Breast epithelium (tissue), 3 donors: ENCODE measurements at regions not wholly inside any gene's neighbourhood (a gene's known extent, or its start where the extent isn't known, plus 50 kb on each side); places are given as distances from the start of the nearest gene placed in this dataset.

Experiments used
- CTCF ChIP-seq, 3 donors: fragments of 450-650 bp; IDR thresholded peaks; one replicate each; pipeline ENCODE4 v1.5.1; 2016 to 2017; ENCODE audit warnings: antibody characterized with exemption in 3 of 3, mild to moderate bottlenecking in 3 of 3, moderate library complexity in 3 of 3
- POLR2A ChIP-seq: fragments of 450-650 bp; IDR thresholded peaks from one replicate; pipeline ENCODE4 v1.6.1; 2016; ENCODE audit warnings: antibody characterized with exemption, mild to moderate bottlenecking, moderate library complexity
- POLR2AphosphoS5 ChIP-seq, 3 donors: sonication (generic); formaldehyde crosslinking; IDR thresholded peaks; one replicate each; pipeline ENCODE4 v1.6.1; 2017; ENCODE audit warnings: antibody characterized with exemption in 3 of 3

DNA sequence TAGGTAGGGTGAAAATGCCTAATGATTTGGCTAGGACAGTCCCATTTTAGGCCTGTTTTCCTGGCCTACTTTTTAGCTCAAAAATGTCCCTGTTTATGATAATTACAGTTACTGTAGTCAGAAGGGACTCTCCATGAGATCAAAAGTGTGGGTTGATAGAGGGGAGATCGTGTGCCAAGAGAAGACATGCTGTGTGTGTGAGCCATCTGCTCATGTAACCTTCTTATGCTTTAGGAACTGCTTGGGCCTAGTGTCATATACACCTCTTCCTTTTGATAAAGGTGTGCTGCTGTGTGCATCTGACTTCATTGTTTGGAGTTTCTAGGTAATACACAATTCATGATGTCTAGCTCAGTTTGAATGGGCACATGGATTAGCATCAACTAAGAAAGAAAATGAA is 786.5 kb downstream of the PDCD6IP start:
- no peak for TF ChIP-seq CTCF (IDR thresholded peaks at IDR 0.05)
- no peak for TF ChIP-seq POLR2A
- no peak for TF ChIP-seq POLR2AphosphoS5 (IDR thresholded peaks at IDR 0.05)
